ENCODE measurements at regions not wholly inside any gene's neighbourhood (a gene's known extent, or its start where the extent isn't known, plus 50 kb on each side); places are given as distances from the start of the nearest gene placed in this dataset.

- Histone ChIP-seq H2BK5ac (ENCODE audit: low read depth, low read length, poor library complexity, severe bottlenecking) (no peak overlapping the region), H2AK5ac (ENCODE audit: low read depth, low read length) (no peak overlapping the region), H3K9me3 (ENCODE audit: control insufficient read depth, insufficient read depth, low read length) (no peaks in the 10 kb centered on the region), H4K5ac (ENCODE audit: low read depth, low read length) (no peak overlapping the region), H3K18ac (ENCODE audit: low read depth, low read length) (no peak overlapping the region), H2BK120ac (ENCODE audit: low read depth, low read length) (no peak overlapping the region), H3K56ac (ENCODE audit: extremely low read depth, insufficient read depth, low read length) (no peak overlapping the region), H3K4me1 (ENCODE audit: control insufficient read depth, insufficient read depth, low read length) (no peaks in the 10 kb centered on the region), H4K20me1 (ENCODE audit: insufficient read depth, low read length) (no peaks in the 10 kb centered on the region), H3K9ac (ENCODE audit: low read depth, low read length) (no peak overlapping the region), H3K4me2 (ENCODE audit: low read depth, low read length) (no peak overlapping the region), H3K9me1 (ENCODE audit: insufficient read depth, low read length) (no peaks in the 10 kb centered on the region), H3K79me1 (ENCODE audit: low read depth in 1 of 2, low read length in 2 of 2) (no peaks in the 10 kb centered on the region), H2BK15ac (ENCODE audit: low read depth, low read length) (no peak overlapping the region), H2BK20ac (ENCODE audit: low read depth, low read length) (no peak overlapping the region), H4K8ac (ENCODE audit: low read depth in 2 of 2, low read length in 2 of 2) (no peak overlapping the region), H2AFZ (replicated peaks; ENCODE audit: low read length, poor library complexity) (no peak overlapping the region), H3K4me3 (ENCODE audit: insufficient read depth, low read depth, low read length) (no peak overlapping the region), H4K91ac (ENCODE audit: insufficient read depth, low read depth, low read length) (no peak overlapping the region), H2AK9ac (replicated peaks; ENCODE audit: low read depth, low read length, poor library complexity) (no peak overlapping the region), H3K14ac (replicated peaks; ENCODE audit: low read depth, low read length) (no peak overlapping the region), H3K27ac (ENCODE audit: insufficient read depth, low read length) (no peak overlapping the region), H3K23ac (ENCODE audit: low read depth, low read length) (no peak overlapping the region), H3K4ac (ENCODE audit: low read depth, low read length) (no peak overlapping the region), H3K27me3 (ENCODE audit: control insufficient read depth, insufficient read depth, low read length) (no peaks in the 10 kb centered on the region), H3K36me3 (ENCODE audit: control insufficient read depth, insufficient read depth, low read length) (no peaks in the 10 kb centered on the region)
- ChIA-PET POLR2A (ENCODE audit: unreplicated experiment) (no interaction called here), CTCF (no interaction called here)
- ATAC-seq (ENCODE audit: low read depth), result no peak
- intact Hi-C loops (cut with micrococcal nuclease) (no loop called here), in situ Hi-C loops (cut with MboI; ENCODE audit: low sequenced_read_pairs) (no loop called here), dilution Hi-C loops (cut with HindIII; ENCODE audit: low sequenced_read_pairs, unreplicated experiment) (no loop called here)
- DNase-seq, result no peak
- no CpG with 5 or more reads among the region's 1 CpG for WGBS, 2 experiments (ENCODE audit: extremely low coverage in 2 of 2, insufficient read length in 1 of 2)
- no TSS peak for BruUV-seq (replicated peaks)
- TF ChIP-seq MAFK (IDR thresholded peaks at IDR 0.05; ENCODE audit: low read depth, low read length) (peak; percentile 22; the same call in 1 of the 2 replicates), CHD1 (IDR thresholded peaks at IDR 0.05; ENCODE audit: low read depth, low read length) (no peak)
These were observed 63.8 kb downstream of the XCL1 start for GRCh38 chr1:168640182-168640581.

Data from IMR-90 (cell line).